ENCODE measurements at regions not wholly inside any gene's neighbourhood (a gene's known extent, or its start where the extent isn't known, plus 50 kb on each side); places are given as distances from the start of the nearest gene placed in this dataset.
"Not testable (repeated sequence)": the region's sequence is repeated elsewhere in the genome, so short reads cannot be mapped to it uniquely, and the experiment has no call there.

DNA sequence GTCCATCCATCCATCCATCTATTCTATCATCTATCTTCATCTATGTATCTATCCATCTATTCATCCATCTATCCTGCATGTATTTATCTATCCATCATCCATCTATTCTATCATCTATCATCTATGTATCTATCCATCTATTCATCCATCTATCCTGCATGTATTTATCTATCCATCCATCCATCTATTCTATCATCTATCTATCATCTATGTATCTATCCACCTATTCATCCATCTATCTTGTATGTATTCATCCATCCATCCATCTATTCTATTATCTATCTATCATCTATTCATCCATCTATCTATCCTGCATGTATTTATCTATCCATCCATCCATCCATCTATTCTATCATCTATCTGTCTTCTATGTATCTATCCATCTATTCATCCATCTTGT, 65.9 kb upstream of the PPP2R3B start (continued):
- no peak for TF ChIP-seq CREM (CRISPR knock-in tag; IDR thresholded peaks at IDR 0.05)
- TF ChIP-seq SMAD3 (CRISPR knock-in tag; IDR thresholded peaks at IDR 0.05; ENCODE audit: borderline replicate concordance) = no peak
- no peak for TF ChIP-seq SOX15 (CRISPR knock-in tag; IDR thresholded peaks at IDR 0.05)
- TF ChIP-seq, protein P1, sequence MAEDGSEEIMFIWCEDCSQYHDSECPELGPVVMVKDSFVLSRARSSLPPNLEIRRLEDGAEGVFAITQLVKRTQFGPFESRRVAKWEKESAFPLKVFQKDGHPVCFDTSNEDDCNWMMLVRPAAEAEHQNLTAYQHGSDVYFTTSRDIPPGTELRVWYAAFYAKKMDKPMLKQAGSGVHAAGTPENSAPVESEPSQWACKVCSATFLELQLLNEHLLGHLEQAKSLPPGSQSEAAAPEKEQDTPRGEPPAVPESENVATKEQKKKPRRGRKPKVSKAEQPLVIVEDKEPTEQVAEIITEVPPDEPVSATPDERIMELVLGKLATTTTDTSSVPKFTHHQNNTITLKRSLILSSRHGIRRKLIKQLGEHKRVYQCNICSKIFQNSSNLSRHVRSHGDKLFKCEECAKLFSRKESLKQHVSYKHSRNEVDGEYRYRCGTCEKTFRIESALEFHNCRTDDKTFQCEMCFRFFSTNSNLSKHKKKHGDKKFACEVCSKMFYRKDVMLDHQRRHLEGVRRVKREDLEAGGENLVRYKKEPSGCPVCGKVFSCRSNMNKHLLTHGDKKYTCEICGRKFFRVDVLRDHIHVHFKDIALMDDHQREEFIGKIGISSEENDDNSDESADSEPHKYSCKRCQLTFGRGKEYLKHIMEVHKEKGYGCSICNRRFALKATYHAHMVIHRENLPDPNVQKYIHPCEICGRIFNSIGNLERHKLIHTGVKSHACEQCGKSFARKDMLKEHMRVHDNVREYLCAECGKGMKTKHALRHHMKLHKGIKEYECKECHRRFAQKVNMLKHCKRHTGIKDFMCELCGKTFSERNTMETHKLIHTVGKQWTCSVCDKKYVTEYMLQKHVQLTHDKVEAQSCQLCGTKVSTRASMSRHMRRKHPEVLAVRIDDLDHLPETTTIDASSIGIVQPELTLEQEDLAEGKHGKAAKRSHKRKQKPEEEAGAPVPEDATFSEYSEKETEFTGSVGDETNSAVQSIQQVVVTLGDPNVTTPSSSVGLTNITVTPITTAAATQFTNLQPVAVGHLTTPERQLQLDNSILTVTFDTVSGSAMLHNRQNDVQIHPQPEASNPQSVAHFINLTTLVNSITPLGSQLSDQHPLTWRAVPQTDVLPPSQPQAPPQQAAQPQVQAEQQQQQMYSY (CRISPR knock-in tag; IDR thresholded peaks at IDR 0.05) = no peak
- no peak for TF ChIP-seq KAT7 (CRISPR knock-in tag; IDR thresholded peaks at IDR 0.05; ENCODE audit: borderline replicate concordance)
- TF ChIP-seq ZNF423 (CRISPR knock-in tag; IDR thresholded peaks at IDR 0.05) = no peak
- TF ChIP-seq, protein P2, sequence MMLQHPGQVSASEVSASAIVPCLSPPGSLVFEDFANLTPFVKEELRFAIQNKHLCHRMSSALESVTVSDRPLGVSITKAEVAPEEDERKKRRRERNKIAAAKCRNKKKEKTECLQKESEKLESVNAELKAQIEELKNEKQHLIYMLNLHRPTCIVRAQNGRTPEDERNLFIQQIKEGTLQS (CRISPR knock-in tag; conservative IDR thresholded peaks at IDR 0.05) = no peak
- TF ChIP-seq, protein P3, sequence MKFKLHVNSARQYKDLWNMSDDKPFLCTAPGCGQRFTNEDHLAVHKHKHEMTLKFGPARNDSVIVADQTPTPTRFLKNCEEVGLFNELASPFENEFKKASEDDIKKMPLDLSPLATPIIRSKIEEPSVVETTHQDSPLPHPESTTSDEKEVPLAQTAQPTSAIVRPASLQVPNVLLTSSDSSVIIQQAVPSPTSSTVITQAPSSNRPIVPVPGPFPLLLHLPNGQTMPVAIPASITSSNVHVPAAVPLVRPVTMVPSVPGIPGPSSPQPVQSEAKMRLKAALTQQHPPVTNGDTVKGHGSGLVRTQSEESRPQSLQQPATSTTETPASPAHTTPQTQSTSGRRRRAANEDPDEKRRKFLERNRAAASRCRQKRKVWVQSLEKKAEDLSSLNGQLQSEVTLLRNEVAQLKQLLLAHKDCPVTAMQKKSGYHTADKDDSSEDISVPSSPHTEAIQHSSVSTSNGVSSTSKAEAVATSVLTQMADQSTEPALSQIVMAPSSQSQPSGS (CRISPR knock-in tag; IDR thresholded peaks at IDR 0.05; ENCODE audit: borderline replicate concordance, low read depth) = no peak

DNA sequence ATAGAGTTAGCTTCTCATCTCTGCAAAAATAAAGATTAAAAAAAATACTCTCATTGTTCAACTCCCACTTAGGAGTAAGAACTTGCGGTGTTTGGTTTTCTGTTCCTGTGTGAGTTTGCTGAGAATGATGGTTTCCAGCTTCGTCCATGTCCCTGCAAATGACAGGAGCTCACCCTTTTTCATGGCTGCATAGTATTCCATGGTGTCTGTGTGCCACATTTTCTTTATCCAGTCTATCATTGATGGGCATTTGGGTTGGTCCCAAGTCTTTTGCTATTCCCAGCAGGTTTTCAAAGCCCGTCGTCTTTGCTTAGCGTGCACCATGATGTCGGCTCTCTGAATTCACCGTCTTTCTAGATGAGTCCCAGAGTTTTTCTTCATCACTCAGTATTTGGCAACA, 67.8 kb upstream of the PPP2R3B start:
- H3K9me3 Mint-ChIP-seq; H3K27me3 Mint-ChIP-seq (ENCODE audit: low read depth); POLR2A ChIA-PET; H3K27ac Mint-ChIP-seq; DNase-seq (ENCODE audit: low spot score); CTCF ChIA-PET; ATAC-seq; H3K4me1 Mint-ChIP-seq; H3K36me3 Mint-ChIP-seq; H3K4me3 Mint-ChIP-seq: not testable (repeated sequence)

DNA sequence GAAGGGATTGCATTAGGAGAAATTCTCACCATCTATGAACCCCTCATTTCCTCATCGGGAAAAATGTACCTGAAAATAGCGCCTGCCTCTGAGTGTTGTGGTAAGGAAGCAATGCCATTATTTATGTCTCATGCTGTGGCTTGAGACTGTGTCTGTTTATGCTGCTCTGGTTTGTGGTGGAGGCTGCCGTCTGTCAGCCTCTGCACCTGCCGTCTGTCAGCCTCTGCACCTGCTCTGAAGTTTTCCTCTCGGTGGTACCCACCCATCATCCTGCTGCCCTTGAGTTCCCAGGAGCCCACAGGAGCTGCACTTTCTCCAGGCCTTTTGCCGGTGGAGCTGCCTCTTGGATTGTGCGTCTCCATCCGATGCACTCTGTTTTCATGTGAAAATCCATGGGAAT, 68.5 kb upstream of the PPP2R3B start:
- H3K27ac Mint-ChIP-seq = no peak overlapping the region
- POLR2A ChIA-PET = no interaction called here
- H3K9me3 Mint-ChIP-seq = peaks cover 8% of the 10 kb centered on the region
- H3K4me3 Mint-ChIP-seq = no peak overlapping the region
- ATAC-seq (no peak), DNase-seq (ENCODE audit: low spot score) (no peak)
- no peaks in the 10 kb centered on the region for H3K36me3 Mint-ChIP-seq
- H3K4me1 Mint-ChIP-seq = no peaks in the 10 kb centered on the region
- CTCF ChIA-PET = no interaction called here
- no peaks in the 10 kb centered on the region for H3K27me3 Mint-ChIP-seq (ENCODE audit: low read depth)
- TF ChIP-seq ATF1 (CRISPR knock-in tag; IDR thresholded peaks at IDR 0.05) (no peak), ZNF232 (CRISPR knock-in tag; IDR thresholded peaks at IDR 0.05) (no peak), PRRX2 (CRISPR knock-in tag; IDR thresholded peaks at IDR 0.05) (no peak), SMAD4 (CRISPR knock-in tag; IDR thresholded peaks at IDR 0.05) (no peak)
- TF ChIP-seq, protein P4, sequence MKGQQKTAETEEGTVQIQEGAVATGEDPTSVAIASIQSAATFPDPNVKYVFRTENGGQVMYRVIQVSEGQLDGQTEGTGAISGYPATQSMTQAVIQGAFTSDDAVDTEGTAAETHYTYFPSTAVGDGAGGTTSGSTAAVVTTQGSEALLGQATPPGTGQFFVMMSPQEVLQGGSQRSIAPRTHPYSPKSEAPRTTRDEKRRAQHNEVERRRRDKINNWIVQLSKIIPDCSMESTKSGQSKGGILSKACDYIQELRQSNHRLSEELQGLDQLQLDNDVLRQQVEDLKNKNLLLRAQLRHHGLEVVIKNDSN (CRISPR knock-in tag; IDR thresholded peaks at IDR 0.05) = no peak
- TF ChIP-seq, protein P5, sequence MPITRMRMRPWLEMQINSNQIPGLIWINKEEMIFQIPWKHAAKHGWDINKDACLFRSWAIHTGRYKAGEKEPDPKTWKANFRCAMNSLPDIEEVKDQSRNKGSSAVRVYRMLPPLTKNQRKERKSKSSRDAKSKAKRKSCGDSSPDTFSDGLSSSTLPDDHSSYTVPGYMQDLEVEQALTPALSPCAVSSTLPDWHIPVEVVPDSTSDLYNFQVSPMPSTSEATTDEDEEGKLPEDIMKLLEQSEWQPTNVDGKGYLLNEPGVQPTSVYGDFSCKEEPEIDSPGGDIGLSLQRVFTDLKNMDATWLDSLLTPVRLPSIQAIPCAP (CRISPR knock-in tag; IDR thresholded peaks at IDR 0.05) = no peak
- TF ChIP-seq, protein P6, sequence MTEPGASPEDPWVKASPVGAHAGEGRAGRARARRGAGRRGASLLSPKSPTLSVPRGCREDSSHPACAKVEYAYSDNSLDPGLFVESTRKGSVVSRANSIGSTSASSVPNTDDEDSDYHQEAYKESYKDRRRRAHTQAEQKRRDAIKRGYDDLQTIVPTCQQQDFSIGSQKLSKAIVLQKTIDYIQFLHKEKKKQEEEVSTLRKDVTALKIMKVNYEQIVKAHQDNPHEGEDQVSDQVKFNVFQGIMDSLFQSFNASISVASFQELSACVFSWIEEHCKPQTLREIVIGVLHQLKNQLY (CRISPR knock-in tag; IDR thresholded peaks at IDR 0.05) = no peak
- TF ChIP-seq, protein P7, sequence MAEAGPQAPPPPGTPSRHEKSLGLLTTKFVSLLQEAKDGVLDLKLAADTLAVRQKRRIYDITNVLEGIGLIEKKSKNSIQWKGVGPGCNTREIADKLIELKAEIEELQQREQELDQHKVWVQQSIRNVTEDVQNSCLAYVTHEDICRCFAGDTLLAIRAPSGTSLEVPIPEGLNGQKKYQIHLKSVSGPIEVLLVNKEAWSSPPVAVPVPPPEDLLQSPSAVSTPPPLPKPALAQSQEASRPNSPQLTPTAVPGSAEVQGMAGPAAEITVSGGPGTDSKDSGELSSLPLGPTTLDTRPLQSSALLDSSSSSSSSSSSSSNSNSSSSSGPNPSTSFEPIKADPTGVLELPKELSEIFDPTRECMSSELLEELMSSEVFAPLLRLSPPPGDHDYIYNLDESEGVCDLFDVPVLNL (CRISPR knock-in tag; IDR thresholded peaks at IDR 0.05; ENCODE audit: borderline replicate concordance, low read depth) = no peak
- TF ChIP-seq, protein P8, sequence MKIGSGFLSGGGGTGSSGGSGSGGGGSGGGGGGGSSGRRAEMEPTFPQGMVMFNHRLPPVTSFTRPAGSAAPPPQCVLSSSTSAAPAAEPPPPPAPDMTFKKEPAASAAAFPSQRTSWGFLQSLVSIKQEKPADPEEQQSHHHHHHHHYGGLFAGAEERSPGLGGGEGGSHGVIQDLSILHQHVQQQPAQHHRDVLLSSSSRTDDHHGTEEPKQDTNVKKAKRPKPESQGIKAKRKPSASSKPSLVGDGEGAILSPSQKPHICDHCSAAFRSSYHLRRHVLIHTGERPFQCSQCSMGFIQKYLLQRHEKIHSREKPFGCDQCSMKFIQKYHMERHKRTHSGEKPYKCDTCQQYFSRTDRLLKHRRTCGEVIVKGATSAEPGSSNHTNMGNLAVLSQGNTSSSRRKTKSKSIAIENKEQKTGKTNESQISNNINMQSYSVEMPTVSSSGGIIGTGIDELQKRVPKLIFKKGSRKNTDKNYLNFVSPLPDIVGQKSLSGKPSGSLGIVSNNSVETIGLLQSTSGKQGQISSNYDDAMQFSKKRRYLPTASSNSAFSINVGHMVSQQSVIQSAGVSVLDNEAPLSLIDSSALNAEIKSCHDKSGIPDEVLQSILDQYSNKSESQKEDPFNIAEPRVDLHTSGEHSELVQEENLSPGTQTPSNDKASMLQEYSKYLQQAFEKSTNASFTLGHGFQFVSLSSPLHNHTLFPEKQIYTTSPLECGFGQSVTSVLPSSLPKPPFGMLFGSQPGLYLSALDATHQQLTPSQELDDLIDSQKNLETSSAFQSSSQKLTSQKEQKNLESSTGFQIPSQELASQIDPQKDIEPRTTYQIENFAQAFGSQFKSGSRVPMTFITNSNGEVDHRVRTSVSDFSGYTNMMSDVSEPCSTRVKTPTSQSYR (CRISPR knock-in tag; IDR thresholded peaks at IDR 0.05) = no peak
- TF ChIP-seq, protein P9, sequence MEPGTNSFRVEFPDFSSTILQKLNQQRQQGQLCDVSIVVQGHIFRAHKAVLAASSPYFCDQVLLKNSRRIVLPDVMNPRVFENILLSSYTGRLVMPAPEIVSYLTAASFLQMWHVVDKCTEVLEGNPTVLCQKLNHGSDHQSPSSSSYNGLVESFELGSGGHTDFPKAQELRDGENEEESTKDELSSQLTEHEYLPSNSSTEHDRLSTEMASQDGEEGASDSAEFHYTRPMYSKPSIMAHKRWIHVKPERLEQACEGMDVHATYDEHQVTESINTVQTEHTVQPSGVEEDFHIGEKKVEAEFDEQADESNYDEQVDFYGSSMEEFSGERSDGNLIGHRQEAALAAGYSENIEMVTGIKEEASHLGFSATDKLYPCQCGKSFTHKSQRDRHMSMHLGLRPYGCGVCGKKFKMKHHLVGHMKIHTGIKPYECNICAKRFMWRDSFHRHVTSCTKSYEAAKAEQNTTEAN (CRISPR knock-in tag; IDR thresholded peaks at IDR 0.05) = no peak
- TF ChIP-seq, protein P10, sequence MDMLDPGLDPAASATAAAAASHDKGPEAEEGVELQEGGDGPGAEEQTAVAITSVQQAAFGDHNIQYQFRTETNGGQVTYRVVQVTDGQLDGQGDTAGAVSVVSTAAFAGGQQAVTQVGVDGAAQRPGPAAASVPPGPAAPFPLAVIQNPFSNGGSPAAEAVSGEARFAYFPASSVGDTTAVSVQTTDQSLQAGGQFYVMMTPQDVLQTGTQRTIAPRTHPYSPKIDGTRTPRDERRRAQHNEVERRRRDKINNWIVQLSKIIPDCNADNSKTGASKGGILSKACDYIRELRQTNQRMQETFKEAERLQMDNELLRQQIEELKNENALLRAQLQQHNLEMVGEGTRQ (CRISPR knock-in tag; IDR thresholded peaks at IDR 0.05) = no peak

Measured in WTC11 (cell line).